ENCODE measurements at regions not wholly inside any gene's neighbourhood (a gene's known extent, or its start where the extent isn't known, plus 50 kb on each side); places are given as distances from the start of the nearest gene placed in this dataset.

DNA sequence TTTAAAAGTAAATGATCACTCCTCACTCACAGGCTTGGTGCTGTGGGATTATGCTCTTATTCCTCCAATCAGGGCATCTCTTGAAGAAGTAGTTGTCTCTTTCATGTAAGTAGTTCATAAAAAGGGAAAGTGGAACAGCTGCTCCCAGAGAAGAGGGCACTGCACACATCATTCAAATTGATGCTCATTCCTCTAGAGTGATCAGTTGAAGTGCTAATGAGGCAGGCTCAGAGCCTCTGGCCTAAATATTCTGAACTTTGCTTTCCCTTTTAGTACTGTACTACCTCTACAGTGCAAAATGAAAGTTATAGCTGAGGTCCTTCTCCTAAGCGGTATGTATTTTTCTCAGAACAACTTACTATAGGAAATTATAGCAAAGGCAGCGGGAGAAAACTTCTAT, 1453.1 kb downstream of the ARAP2 start:
- Histone ChIP-seq H3F3A (ENCODE audit: low read depth) (no peaks in the 10 kb centered on the region), H3K4me3 (ENCODE audit: low read length, poor library complexity, severe bottlenecking) (no peak overlapping the region), H3K79me2 (ENCODE audit: insufficient read depth, low read length) (no peaks in the 10 kb centered on the region), H4K20me1 (ENCODE audit: insufficient read depth, low read length, poor library complexity, severe bottlenecking) (no peaks in the 10 kb centered on the region), H3K9ac (ENCODE audit: low read depth, low read length, poor library complexity, severe bottlenecking) (no peak overlapping the region), H3K4me2 (ENCODE audit: low read depth, low read length, poor library complexity, severe bottlenecking) (no peak overlapping the region), H2AFZ (ENCODE audit: low read length) (no peak overlapping the region), H3K4me1 (ENCODE audit: insufficient read depth, low read length, poor library complexity, severe bottlenecking) (no peaks in the 10 kb centered on the region), H3K9me2 (replicated peaks; ENCODE audit: low read depth, low read length) (no peaks in the 10 kb centered on the region; the same call in 1 of the 2 replicates), H3K9me3 (ENCODE audit: insufficient read depth, low read depth, low read length) (no peaks in the 10 kb centered on the region), H3K27me3 (ENCODE audit: insufficient read depth, low read length, poor library complexity, severe bottlenecking) (no peaks in the 10 kb centered on the region), H3K36me3 (ENCODE audit: insufficient read depth, low read length) (no peaks in the 10 kb centered on the region)
- TF ChIP-seq, protein P1, sequence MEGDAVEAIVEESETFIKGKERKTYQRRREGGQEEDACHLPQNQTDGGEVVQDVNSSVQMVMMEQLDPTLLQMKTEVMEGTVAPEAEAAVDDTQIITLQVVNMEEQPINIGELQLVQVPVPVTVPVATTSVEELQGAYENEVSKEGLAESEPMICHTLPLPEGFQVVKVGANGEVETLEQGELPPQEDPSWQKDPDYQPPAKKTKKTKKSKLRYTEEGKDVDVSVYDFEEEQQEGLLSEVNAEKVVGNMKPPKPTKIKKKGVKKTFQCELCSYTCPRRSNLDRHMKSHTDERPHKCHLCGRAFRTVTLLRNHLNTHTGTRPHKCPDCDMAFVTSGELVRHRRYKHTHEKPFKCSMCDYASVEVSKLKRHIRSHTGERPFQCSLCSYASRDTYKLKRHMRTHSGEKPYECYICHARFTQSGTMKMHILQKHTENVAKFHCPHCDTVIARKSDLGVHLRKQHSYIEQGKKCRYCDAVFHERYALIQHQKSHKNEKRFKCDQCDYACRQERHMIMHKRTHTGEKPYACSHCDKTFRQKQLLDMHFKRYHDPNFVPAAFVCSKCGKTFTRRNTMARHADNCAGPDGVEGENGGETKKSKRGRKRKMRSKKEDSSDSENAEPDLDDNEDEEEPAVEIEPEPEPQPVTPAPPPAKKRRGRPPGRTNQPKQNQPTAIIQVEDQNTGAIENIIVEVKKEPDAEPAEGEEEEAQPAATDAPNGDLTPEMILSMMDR (conservative IDR thresholded peaks at IDR 0.05; ENCODE audit: low read length), result no peak
- no peak for TF ChIP-seq EZH2phosphoT487 (IDR thresholded peaks at IDR 0.05; ENCODE audit: borderline replicate concordance)

DNA sequence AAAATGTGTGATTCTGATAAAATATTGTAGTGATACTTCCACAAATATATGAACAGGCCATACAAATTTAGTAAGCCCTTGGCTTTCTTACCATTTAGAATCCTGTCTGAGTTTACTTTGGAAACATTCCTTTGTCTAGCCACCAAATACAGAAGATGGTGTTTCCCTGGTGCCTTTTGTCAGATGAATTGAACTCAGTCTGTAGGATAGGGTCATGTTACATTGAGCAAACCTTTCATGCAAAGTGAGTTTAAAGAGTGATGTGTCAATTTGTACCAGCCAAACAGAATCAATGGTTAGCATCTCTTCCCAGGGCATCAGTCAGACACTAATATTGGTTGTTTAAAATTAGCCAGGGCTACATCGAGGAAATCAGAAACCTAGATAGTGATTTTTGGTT, 1443.4 kb downstream of the ARAP2 start:
- Histone ChIP-seq H3F3A (ENCODE audit: low read depth) (no peaks in the 10 kb centered on the region), H3K4me2 (ENCODE audit: low read depth, low read length, poor library complexity, severe bottlenecking) (no peak overlapping the region), H3K4me3 (ENCODE audit: low read length, poor library complexity, severe bottlenecking) (no peak overlapping the region), H4K20me1 (ENCODE audit: insufficient read depth, low read length, poor library complexity, severe bottlenecking) (no peaks in the 10 kb centered on the region), H3K9me2 (replicated peaks; ENCODE audit: low read depth, low read length) (no peaks in the 10 kb centered on the region), H3K9ac (ENCODE audit: low read depth, low read length, poor library complexity, severe bottlenecking) (no peak overlapping the region), H3K79me2 (ENCODE audit: insufficient read depth, low read length) (no peaks in the 10 kb centered on the region), H3K36me3 (ENCODE audit: insufficient read depth, low read length) (no peaks in the 10 kb centered on the region), H3K4me1 (ENCODE audit: insufficient read depth, low read length, poor library complexity, severe bottlenecking) (no peaks in the 10 kb centered on the region), H2AFZ (ENCODE audit: low read length) (no peak overlapping the region), H3K27me3 (ENCODE audit: insufficient read depth, low read length, poor library complexity, severe bottlenecking) (no peaks in the 10 kb centered on the region), H3K9me3 (ENCODE audit: insufficient read depth, low read depth, low read length) (peaks cover 3% of the 10 kb centered on the region; the same call in 1 of the 2 replicates)
- TF ChIP-seq, protein P1 (conservative IDR thresholded peaks at IDR 0.05; ENCODE audit: low read length), result no peak
- TF ChIP-seq EZH2phosphoT487 (IDR thresholded peaks at IDR 0.05; ENCODE audit: borderline replicate concordance), result no peak

DNA sequence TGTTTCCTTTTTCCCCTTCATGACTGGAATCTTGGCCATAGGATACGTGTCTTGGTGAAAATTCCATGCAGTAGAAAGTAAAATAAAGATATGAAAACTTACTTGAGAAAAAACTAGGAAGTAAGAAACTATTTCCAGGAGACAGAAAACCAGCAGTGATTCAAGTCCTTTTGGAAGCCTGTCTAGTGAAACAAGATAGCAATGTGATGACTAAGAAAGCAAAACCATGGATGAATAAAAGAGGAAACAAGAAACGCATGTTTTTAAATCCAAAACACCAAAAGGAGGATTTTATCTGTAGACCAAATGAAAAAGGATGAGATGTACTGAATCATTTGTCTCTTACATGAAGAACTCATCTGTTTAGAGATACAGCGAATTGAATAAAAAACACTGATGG, 1430.0 kb downstream of the ARAP2 start:
- H2AFZ ChIP-seq (ENCODE audit: low read length), result no peak overlapping the region
- no peaks in the 10 kb centered on the region for H4K20me1 ChIP-seq (ENCODE audit: insufficient read depth, low read length, poor library complexity, severe bottlenecking)
- no peaks in the 10 kb centered on the region for H3K9me2 ChIP-seq (replicated peaks; ENCODE audit: low read depth, low read length)
- no peaks in the 10 kb centered on the region for H3K79me2 ChIP-seq (ENCODE audit: insufficient read depth, low read length)
- no peak overlapping the region for H3K9ac ChIP-seq (ENCODE audit: low read depth, low read length, poor library complexity, severe bottlenecking)
- H3K36me3 ChIP-seq (ENCODE audit: insufficient read depth, low read length), result no peaks in the 10 kb centered on the region
- H3K4me3 ChIP-seq (ENCODE audit: low read length, poor library complexity, severe bottlenecking), result no peak overlapping the region
- H3K4me1 ChIP-seq (ENCODE audit: insufficient read depth, low read length, poor library complexity, severe bottlenecking), result no peaks in the 10 kb centered on the region
- no peaks in the 10 kb centered on the region for H3F3A ChIP-seq (ENCODE audit: low read depth)
- H3K27me3 ChIP-seq (ENCODE audit: insufficient read depth, low read length, poor library complexity, severe bottlenecking), result no peaks in the 10 kb centered on the region
- H3K4me2 ChIP-seq (ENCODE audit: low read depth, low read length, poor library complexity, severe bottlenecking), result no peak overlapping the region
- H3K9me3 ChIP-seq (ENCODE audit: insufficient read depth, low read depth, low read length), result no peaks in the 10 kb centered on the region
- TF ChIP-seq, protein P1 (conservative IDR thresholded peaks at IDR 0.05; ENCODE audit: low read length), result no peak
- no peak for TF ChIP-seq EZH2phosphoT487 (IDR thresholded peaks at IDR 0.05; ENCODE audit: borderline replicate concordance)

All from Loucy (cell line).